HG02852 (cell line): ENCODE measurements at regions not wholly inside any gene's neighbourhood (a gene's known extent, or its start where the extent isn't known, plus 50 kb on each side); places are given as distances from the start of the nearest gene placed in this dataset.

Source experiments
- ATAC-seq: cut with Tn5 transposase; IDR thresholded peaks from one replicate; pipeline ENCODE4 v1.9.1; 2021; ENCODE audit warnings: mild to moderate bottlenecking, moderate library complexity; ENCODE audit not compliant: unreplicated experiment

DNA sequence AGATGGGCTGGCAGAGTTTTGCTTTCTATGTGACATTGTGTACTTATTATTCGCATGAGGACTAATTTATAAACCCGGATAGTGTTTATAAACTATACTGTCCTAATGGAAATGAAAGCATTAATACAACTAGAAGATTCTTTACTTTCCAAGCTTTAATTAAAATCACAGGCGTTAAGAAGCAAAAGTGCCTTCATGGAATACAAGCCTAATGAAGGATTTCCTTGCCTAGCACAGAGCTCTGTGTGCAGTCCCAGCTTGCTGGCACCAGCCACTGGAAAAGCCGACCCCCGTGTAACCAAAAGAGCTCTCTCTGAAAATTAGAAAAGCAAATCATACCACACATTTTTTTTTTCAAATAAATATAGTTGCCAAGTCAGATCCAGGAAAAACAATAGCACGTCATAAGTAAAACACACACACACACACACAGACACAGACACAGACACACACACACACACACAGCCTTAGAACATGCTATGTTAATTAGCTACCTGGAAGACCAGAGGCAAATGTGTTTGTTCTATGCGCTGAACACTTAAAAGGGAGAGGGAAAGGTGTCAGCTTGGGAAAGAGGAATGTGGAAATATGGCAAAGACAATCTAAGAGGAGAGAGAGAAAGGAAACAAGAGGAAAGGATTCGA, 1084.2 kb downstream of the TUSC7 start:
- ATAC-seq: no peak

DNA sequence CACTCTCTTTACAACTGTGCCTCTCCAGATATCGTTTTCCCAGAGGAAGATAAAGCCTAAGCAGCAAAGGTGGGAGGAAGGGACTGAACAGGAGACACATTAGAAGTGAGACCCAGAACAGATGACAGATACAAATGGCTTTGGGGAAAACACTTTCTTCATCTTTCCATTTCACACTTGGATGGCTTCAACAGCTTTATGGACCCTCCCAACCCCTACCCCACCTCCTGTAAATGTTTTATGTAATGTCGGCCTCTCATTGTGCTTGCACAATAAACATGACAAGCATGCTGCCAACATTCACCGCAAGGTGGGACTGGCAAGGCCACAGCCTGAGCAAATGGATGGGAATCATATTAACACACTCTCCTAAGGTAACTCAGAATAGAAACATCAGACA, 1088.6 kb downstream of the TUSC7 start:
- ATAC-seq: no peak

DNA sequence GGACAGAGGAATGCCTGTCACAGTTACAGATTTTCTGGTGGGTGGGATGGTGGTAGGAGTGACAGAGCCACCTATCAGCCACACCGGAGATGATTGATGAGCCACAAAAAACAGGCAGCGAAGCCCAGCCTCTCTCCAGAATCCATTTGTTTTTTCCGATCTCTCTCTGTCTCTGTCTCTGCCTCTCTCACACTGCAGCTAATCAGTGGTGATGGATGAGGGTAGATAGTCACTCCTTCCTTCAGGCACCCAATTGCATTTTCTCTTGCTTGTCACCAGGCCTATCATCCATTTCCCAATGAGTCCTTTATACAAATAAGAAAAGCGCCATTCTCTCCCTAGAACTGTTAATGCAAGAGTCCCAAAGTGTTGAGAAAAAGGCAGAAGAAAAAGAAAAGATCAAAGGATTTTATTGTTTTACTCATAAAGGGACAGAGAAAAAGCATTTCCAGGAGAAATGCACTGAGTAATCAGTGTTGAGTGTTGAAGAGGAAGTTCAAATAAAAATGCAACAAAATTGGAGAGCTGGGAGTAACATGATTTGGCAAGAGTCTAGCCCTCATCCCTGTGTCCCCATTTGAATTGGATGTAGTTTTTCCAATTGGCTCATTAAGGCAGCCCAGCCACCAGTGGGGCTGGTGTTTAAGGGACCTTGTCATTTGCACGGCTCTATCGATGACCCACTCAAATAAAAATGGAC, 1089.3 kb downstream of the TUSC7 start:
- no peak for ATAC-seq

DNA sequence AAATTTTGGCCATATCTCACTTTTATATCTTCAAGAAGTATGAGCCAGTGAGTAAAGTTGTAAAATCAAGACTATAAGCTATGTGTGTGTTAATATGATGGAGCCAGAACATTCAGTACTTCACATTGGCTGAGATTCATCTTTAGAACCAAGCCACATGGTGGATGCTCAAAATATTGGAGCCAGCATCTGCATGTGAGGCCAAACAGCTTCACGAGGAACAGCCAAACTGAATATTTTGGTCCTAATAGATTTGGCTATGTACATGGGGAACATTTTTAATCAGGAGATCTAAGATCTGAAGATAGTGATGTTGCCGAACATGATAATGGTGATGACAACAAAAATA, 1089.8 kb downstream of the TUSC7 start:
- no peak for ATAC-seq

DNA sequence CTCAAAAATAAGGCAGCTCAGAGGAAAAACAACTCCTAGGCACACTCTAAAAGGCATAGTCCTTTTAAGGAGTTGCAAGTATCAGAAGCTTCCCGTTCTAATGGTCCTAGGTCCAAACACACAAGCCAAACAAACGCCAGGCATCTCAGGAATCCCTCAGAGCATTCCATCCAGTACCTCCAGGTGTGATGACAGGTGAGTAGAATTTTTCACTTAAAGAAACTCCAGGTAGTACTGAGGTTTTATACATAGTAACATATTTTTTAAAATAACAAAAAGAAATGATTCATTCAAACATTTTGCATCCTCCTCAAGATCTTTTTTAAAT, 1092.3 kb downstream of the TUSC7 start:
- no peak for ATAC-seq

DNA sequence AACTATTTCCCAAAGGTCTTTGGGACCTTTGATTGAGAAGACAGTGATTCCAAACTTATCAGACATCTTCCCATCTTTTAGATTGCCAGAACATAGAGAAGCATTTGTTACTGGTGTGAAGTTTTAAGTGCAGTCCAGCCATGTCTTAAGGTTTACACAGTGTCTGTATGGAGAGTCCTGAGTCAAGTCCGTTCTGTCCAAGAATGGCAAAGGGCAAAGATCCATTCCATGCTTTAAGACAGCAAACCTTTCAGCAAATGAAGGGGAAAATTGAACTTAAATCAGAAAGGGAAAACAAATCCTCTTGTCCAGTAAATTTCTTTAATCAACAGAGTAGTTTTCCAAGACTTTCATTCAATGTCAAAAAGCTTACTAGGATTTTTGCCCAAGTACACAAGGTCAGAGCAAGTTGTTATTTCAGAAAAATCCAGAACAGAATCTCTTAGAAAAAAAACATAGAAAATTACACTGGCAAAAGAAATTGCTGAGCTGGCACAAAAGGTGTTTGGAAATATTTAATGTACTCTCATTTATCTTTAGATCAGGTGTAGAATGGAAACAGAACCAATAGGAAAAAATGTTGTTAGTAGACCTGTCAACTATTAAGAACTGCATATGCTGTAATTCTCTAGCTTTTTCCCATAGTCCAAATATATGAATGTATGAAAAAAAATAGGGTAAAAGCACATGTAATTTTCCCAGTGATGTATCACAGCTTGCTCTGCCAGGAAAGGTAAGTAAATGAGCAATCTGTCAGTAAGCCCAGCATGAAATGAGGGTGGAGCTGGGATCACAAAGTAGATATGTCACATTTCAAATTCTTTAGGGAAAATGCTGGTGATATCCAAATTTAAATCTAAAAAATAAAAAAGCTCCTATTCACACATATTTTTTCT, 1099.9 kb downstream of the TUSC7 start:
- ATAC-seq: no peak

DNA sequence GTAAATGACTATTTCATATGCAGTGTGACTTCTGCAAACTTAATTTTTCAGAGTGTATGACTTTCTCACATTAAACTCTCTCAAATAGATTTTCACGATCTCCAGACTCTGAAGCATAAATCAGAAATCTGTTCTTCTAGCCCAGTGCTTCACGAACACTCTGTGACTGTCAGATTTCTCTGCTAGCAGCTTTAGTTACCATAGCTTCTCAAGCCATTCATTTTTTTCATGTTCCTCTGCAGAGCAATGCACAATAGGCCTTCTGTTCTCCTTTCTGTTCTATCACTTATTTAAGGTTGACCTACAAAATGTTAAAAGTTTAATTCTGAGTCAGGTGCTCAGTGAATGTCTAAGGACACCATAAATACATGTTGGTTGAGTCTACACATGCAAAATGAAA, 1102.2 kb downstream of the TUSC7 start:
- no peak for ATAC-seq

DNA sequence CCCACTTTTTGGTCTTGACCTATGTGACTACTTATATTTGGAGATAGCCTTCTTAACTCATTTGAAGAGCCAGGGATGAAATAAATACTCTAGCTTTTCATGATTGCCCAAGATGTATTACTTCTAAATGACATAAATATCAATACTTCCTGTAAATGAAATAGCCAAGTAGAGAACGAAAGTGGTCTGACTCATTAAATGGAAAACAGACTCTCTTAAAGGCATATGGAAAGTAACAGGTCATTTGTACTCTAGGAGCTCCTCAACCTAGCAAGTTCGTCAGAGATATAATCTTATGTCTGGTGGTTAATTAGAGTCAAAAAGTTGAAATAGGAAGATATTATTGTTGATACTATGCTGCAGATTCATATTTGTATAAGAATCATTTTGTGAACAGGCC, 1105.4 kb downstream of the TUSC7 start:
- ATAC-seq: no peak

DNA sequence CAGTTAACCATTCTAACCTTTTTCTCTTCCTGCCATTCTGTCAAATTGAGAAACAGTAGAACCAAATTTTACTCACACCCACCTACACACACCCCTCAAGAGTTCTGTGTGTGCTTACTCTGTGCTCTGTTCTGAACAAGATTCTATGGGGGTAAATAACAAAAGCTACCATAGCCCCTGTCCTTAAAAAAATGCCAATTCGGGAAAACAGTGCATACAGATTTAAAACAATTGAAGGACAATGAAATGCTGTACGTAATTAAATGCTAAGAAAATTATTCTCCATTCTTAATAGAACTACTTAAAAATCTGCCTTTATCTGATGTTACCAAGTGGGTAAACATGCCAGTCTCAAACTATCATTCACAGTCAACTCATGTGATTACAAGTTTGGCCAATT, 1107.5 kb downstream of the TUSC7 start:
- no peak for ATAC-seq

DNA sequence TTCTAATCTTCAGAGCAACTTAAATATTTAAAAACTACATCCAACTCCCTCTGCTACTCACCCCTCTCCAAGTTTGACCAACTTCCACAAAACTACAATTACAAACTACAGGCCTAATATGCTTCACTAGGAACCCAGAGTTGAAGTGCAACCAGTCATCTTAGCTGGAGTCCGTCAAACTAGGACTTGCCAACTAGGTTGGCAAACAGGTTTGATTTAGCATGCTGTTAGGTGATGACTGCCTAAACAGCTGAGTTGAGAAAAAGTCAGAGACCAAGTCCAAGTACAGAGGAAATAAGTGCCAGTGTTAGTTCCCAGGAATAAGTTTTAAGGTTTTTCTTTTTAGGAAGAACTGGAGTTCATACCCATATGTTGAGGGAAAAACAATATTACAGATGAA, 1109.0 kb downstream of the TUSC7 start:
- ATAC-seq: no peak

DNA sequence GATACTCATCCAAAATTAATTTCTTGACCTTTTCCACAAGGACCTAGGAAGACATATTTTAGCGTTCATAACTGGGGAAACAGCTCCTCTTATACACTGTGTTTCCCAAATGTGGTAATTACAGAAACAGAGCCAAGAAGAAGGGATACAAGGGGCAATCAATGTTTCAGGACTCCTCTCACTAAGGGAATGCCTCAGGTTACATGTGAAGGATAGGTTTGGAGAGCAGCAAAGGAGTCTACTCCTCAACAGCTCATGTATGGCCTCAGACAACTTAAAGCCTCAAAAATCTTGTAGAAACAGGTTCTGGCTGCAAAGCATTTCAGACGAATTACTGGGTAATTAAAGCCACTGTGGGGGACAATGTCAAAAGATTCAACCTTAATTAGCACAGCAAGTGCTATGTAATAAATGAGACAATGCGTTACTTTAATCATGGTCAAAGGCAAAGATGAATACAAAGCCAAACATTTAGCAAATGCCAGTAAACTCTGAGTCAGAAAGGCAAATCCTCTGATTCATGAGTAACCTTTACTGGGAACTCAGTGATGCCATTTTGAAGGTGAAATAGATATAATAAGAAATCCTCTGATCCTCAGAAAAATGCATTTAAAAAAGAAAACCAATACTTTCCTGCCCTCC, 1111.2 kb downstream of the TUSC7 start:
- no peak for ATAC-seq

DNA sequence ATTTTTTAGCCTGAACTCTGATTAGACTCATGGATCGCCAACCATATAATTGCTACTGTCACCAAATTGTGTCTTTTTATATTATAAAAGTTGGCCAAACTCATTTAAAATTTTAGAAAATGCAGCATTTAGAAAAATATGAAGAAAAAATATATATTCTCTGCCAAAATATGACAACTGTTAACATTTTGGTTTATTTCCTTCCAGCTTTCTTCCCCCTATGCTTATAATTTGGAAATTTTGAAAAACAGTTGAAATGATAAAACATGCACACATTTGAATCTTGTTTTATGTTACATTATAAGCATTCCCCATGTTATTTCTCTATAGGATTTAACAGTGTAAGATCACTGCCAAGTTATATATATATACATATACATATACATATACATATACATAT, 1112.8 kb downstream of the TUSC7 start:
- no peak for ATAC-seq

DNA sequence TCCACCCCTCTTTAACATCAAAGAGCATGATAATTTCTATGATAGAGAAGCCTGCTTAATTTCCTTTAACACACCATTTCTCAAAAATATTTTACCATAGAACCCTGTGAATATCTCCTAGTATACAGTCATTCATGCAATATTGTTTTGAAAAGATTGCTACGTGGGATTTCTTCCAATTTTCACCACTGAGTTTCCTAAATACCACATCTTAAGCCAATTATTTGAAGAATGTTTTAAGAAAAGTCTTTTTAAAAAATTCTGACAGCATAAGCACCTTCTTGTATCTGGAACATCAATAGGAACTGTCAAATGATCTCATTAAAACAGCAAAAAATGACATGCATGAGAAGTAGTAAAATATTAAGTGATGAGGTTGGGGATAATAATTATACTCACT, 1126.7 kb downstream of the TUSC7 start:
- no peak for ATAC-seq

DNA sequence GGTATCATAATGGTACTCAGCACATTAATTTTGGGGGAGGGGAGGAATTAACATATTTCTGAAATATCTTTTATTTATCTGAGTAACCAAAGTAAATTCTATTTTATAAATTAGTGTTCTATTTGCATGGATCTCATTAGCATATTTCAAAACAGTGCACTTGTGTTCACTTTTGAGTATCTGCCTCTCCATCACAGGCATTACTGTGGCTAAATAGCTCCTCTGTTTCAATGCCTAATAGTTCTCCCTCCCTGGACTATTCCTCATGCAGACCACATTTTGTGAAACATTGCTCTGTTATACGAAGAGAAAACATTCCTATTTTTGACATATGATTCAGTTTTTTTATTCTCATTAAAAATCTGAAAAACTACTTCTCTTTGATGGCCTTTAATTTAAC, 1127.8 kb downstream of the TUSC7 start:
- ATAC-seq: no peak

DNA sequence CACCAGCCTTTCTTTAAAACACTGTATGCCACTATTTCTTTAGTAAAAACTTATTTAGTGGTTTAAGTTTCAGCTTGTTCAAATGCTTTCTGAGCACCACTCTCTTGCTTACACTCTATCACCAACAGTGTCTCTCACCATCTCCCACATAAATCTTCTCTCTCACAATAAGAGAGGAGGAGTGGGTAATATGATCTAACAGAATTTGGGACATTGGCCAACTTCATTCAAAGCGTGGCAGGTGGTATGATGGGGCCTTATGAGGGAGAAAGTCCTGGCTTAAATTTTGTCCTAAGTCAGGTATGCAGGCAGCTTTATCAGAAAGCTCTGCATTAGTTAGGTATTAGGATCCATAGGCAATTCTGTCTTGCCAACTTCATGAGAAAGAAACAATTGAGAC, 1132.5 kb downstream of the TUSC7 start:
- ATAC-seq: no peak

DNA sequence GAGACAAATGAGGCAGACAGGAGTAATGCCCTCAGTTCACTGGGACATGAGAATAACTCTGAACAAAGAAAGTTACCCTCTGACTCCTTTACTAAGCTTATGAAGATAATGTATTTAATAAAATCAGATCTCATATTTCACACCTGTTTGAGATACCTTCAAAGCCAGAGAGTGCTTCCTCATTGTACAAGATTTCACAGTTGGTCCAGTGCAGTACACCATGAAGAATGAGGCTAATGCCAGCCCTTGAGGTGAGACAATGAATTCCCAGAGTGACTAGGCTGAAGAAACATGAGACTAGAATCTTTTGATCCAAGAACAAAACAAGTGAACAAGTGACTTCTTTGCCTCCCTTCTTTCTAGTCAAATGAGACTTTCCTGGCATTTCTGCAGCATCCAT, 1133.8 kb downstream of the TUSC7 start:
- ATAC-seq: no peak

DNA sequence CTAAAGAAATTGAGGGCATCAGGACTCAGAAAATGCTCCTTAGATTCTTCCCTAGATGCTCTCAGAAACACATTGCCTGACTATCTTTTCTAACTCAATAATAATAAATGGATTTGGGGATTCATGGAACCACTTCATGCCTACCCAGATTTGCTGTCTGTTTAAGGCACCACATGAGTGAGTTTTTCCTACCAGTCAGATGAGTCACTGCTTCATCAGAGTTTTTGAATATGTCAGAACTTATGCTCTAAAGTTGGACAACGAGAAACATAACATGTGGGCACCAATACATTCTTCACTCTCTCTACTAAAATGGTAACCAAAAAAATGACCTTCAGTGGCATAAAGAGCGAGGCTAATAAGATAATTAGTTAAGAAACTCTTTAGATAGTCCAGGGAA, 1135.1 kb downstream of the TUSC7 start:
- no peak for ATAC-seq

DNA sequence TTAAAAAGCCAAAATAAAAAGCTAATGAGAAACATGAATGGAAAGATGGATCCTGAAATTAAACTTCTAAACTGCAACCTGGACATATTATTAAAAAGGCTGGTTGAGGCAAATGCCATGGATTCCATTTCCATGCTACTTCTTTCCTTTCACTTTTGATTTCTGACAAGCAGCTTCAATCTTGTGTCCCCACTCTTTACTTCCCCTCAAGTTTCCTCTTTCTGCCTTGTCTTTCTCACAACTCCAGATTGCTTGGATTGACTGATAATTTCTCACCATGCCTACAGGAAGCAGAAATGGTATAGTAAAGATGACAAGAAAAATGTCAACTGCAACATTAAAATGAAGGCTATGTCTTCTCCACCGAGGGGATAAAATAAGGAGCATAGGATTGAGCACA, 1136.7 kb downstream of the TUSC7 start:
- no peak for ATAC-seq

DNA sequence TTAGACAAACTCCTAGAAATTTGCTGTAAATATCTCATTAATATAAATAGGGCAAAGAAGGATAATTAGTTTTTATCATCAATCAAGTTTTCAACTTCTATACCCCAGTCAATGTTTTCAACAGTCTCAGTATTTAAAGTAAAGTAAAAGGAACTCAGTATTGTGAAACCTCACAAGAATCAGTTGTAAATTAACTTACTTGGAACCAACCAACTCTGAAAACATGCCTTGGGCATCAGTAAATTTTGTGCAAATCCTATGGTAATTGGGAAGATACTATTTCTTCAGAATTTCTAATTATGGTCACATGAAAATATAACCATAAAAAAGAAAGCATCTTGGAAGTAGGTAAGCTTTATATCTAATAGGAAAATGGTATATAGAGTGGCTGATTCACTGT, 1139.0 kb downstream of the TUSC7 start:
- ATAC-seq: no peak

DNA sequence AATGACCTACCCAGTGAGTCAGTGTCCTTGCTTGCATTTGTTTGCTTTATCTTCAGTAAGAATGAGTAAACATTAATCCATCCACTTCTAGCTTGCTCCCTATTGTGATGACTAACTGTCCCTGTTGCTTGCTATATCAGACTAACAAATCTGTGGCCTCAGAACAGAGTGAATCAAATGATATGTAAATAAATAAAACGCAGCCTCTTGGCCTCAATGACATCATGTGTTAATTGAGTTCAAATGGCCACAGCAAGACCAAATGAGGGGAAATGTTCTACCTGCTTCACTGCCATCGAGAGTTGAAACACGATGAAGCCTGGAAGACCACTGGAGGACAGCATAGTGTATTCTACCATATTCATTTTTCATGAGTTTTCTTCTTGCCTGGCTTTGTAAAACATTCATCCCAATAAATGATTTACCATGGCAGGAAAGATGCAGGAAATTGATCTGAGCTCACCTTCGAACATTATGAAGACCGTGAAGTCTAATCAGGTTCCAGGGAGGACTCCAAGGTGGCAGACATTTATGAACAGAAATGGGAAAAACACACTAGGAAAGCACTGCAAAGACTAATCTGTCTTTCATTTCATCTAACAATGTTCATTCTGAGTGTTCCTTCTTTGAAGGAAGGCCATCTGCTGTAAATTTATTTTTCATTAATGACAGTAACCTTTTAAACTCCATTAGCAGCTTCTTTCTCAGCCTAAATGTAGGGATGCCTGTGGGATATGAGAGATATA, 1144.5 kb downstream of the TUSC7 start:
- ATAC-seq: no peak

DNA sequence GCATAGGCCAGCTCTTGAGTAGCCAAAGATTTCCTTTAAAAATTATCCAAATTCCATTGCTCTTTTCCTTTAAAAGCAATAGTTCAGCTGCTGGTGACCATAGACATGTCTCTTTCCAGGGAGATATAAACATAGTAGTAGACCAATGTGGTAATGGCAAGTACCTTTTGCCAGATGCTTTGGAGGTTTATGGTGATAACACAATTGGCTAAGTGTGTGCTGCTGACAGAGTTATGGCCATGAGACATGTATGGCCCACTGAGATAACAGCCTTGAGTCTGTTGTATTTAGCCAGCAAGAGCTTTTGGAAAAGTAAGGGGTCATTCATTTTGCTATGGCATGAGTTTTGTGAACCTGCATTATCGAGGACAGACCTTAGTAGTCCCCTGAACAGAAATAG, 1146.8 kb downstream of the TUSC7 start:
- ATAC-seq: no peak
